Pulmonary artery endothelial cell (primary cell): ENCODE measurements at regions not wholly inside any gene's neighbourhood (a gene's known extent, or its start where the extent isn't known, plus 50 kb on each side); places are given as distances from the start of the nearest gene placed in this dataset.

Experiments
- DNase-seq: peaks from one replicate; pipeline ENCODE4 v3.0.0-alpha.2; 2011; ENCODE audit warnings: low read depth, low spot score

DNA sequence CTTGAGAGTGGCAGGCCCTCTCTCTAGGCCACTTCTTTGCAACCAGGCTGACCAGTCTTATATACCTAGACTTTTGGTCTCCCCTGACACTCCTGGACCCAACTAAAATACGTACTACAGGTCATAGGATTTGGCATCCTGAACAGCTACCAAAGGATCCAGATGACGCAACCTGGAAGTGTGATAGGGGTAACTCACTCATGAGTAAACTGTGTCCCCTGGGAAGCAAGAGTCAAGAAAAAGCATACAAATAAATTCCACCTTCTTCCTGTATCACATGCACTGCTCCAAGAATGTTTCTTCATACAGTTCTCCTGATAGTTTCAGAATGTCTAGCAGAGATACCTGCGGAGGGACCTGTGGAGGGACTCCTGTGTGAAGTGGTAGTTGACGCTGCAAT is 172.3 kb downstream of the MDFIC start:
- DNase-seq, result no peak

DNA sequence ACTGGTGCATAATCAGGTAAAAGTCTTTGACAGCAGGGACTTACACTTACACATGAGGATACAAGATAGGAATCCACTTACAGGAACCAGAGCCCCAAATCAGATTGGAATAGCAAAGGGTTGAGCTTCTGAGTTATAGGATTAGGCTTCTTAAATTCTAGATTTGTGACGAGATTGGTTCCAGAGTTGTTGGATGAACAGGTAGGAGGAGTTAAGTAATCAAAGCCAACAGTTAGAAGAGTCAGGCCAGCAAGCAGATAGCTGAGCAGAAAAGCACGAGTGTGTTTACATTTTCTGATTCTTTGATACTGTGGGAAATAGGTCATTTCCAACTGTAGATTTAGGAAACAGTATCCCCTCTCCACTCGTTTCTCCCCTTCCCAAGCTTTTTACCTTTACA is 167.0 kb downstream of the MDFIC start:
- DNase-seq, result no peak

DNA sequence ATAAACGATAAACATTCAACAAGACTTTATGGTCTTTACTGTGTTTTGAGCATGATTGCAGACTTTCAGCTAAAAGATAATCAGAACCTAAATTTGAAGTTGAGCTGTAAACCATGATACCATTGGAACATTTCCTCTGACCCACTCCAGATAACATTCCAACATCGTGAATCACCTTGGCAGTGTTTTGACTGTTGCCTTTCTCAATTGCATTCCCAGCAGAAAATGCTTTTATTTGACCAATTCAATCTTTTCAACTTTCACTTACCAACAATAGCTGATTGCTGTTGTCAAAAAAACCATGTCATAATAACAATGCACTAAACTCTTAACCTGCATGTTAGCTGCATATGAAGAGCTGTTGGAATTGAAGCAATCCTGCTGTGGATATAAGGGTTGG is 165.5 kb downstream of the MDFIC start:
- DNase-seq, result peak; percentile 89

DNA sequence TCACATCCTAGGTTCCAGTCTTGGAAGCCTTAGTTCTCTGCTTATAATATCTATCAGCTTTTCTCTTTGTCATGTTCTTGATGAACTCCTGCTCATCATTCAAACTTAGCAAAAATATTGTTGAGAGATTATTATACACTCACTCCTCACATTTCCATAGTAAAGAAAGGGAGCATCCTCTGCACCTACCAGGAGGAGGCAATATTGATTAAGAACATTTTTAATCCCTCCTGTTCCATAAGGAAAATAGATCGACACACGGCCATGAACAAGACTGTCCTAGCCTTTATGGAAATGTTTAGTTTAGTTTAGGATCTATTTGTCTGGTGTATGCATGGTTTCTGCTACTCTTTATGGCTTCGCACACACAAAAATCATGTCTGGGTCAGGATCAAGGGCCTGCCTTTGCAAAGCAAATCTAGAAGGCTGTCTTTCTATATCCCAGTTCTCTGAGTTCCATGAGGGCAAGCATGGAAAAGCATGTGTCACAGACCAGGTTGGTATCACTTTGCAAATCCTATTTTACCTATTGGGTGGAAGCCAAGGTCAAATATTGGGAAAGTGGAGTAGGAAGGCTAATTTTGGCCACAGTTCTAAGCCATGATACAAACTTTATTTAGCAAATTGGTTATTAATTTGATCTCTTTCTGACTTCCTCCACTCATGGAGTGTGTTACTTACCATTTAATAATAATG is 164.4 kb downstream of the MDFIC start:
- DNase-seq, result no peak

DNA sequence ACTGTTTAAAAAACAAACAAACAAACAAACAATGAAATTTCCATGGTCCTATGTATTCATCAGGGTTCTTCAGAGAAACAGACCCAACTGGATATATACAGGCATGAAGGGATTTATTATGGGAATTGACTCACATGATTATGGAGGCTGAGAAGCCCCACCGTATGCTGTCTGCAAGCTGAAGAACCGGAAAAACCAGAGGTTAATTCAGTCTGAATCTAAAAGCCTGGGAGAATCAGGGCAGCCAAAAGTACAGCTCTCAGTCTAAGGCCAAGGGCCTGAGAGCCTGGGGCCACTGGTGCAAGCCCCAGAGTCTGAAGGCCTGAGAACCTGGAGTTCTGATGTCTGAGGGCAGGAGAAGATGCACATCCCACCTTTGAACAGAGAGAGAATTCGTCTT is 163.5 kb downstream of the MDFIC start:
- no peak for DNase-seq

DNA sequence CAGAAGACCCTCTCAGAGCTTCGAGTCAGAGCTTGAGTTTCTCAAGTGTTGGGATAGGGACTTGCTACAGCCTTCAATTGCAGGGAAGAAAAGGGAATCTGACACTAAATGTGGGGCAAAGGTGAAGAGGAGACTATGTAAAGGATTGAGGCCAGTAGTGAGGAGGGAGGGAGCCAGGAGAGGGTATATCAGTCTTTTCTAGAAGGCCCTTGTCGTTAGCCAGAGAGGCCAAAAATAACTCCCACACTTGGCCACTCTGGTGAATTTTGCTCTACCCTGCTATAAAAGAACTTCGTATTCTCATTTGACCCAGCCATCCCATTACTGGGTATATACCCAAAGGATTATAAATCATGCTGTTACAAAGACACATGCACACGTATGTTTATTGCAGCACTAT is 162.0 kb downstream of the MDFIC start:
- DNase-seq, result no peak

DNA sequence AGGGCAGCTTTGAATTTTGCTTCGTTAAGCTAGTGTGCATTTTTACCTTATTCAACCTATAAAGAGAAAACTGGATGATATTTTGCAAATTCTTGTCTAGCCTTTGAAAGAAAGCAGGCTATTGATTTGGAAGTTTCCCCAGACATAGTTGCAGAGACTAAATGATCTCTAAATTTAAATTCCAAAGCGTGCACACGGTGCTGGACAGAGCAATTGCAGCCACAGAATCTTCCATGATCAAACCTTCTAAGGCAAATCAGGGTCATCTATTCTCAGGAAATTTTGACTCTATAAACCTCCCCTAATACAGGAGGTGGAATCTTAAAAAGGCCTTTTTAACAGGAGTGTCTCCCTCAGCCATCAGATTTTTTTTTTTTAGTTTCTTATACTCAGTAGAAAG is 159.9 kb downstream of the MDFIC start:
- no peak for DNase-seq

DNA sequence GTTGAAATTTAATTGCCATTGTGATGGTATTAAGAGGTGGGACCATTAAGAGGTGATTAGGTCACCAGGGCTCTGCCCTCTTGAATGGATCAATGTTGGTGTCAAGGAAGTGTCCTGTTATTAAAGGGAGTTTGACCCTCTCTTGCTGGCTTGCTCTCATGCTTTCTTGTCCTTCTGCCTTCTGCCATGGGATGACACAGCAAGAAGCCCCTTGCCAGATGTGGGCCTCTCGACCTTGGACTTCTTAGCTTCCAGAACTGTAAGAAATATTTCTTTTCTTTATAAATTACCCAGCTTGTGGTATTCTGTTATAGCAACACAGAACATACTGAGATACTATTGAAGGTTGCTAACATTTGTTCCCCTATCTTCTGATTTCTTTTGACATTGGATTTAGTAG is 157.0 kb downstream of the MDFIC start:
- DNase-seq, result no peak

DNA sequence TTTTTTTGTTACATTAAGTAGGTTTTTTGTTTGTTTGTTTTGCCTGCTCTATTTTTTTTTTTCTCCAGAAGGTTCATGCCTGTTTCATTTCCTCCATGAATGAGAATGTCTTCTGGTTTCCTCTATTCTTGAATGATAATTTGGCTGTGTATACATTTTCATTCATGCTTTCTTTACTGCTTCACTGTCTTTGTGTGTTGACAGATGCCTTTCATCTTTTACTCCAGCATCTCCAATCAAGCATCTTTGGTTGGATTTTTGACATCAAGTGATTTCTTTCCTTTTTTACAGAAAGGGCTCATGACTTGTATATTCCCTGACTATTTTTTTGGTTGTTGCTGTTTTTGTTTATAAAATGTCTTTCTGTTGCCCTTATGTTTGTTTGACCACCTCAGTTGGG is 156.5 kb downstream of the MDFIC start:
- no peak for DNase-seq

DNA sequence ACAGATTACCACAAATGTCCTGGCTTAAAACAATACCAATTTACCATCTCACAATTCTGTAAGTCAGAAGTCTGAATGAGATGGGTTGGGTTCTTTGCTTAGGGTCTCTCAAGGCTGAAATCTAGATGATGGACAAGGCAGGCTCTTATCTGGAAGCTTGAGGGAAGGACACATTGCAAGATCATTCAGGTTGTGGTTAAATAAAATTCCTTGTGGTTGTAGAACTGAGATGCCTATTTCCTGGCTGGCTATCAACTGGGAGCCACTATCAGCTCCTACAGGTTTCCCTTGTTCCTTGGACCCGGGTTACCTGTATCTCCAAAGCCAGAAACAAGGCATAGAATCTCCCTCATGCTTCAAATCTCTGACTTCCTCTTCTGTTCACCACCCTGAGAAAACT is 148.4 kb downstream of the MDFIC start:
- DNase-seq, result no peak
